H1 (cell line): ENCODE measurements at regions not wholly inside any gene's neighbourhood (a gene's known extent, or its start where the extent isn't known, plus 50 kb on each side); places are given as distances from the start of the nearest gene placed in this dataset.

Experiments used
- CHD2 ChIP-seq: IDR thresholded peaks from 2 replicates; pipeline ENCODE4 v1.6.1; 2012; ENCODE audit warnings: low read length, improper control_type of control experiment
- CTCF ChIP-seq, 3 experiments: IDR thresholded peaks; 1 replicate in 2 of 3; 2 replicates in 1 of 3; pipeline versions ENCODE4 v1.5.1 to v1.6.1; 2011; ENCODE audit warnings: low read length in 3 of 3, mild to moderate bottlenecking in 3 of 3, inconsistent platforms in 2 of 3, low read depth in 1 of 3, moderate library complexity in 1 of 3; ENCODE audit not compliant: insufficient read depth in 1 of 3; ENCODE audit errors: control extremely low read depth in 1 of 3
- E2F6 ChIP-seq: IDR thresholded peaks from 2 replicates; pipeline ENCODE4 v1.6.1; 2012; ENCODE audit warnings: inconsistent platforms
- GABPA ChIP-seq: IDR thresholded peaks from 2 replicates; pipeline ENCODE4 v1.6.1; 2011; ENCODE audit warnings: mild to moderate bottlenecking, low read length, moderate library complexity, borderline replicate concordance; ENCODE audit not compliant: insufficient read depth
- JUND ChIP-seq: IDR thresholded peaks from 2 replicates; pipeline ENCODE4 v1.6.1; 2011; ENCODE audit warnings: mild to moderate bottlenecking, improper control_type of control experiment, low read length
- POLR2A ChIP-seq, 2 experiments: IDR thresholded peaks; 1 replicate in 1 of 2; 2 replicates in 1 of 2; pipeline ENCODE4 v1.6.1; 2011; ENCODE audit warnings: low read depth in 2 of 2, low read length in 2 of 2, mild to moderate bottlenecking in 2 of 2; ENCODE audit errors: control extremely low read depth in 1 of 2
- TAF1 ChIP-seq: IDR thresholded peaks from 2 replicates; pipeline ENCODE4 v1.6.1; 2011; ENCODE audit warnings: mild to moderate bottlenecking, low read depth, low read length
- USF2 ChIP-seq: IDR thresholded peaks from 2 replicates; pipeline ENCODE4 v1.6.1; 2011; ENCODE audit warnings: low read length, improper control_type of control experiment

- no peak for TF ChIP-seq TAF1
- no peak for TF ChIP-seq POLR2A (IDR thresholded peaks at IDR 0.05; ENCODE audit: control extremely low read depth in 1 of 2, low read depth in 2 of 2, low read length in 2 of 2)
- TF ChIP-seq JUND = no peak
- no peak for TF ChIP-seq CHD2
- TF ChIP-seq CTCF (IDR thresholded peaks at IDR 0.05; ENCODE audit: control extremely low read depth in 1 of 3, insufficient read depth in 1 of 3, low read depth in 1 of 3, low read length in 3 of 3) = no peak
- TF ChIP-seq GABPA = no peak
- no peak for TF ChIP-seq E2F6
- no peak for TF ChIP-seq USF2
These were observed 355.2 kb downstream of the ZNF516 start for GRCh38 chr18:76139844-76140243.
